IPS-NIHi7 (cell line): ENCODE measurements at regions not wholly inside any gene's neighbourhood (a gene's known extent, or its start where the extent isn't known, plus 50 kb on each side); places are given as distances from the start of the nearest gene placed in this dataset.

Source experiments
- DNase-seq: peaks from one replicate; pipeline ENCODE4 v3.0.0; 2012; ENCODE audit warnings: mixed read lengths; ENCODE audit errors: extremely low spot score

DNA sequence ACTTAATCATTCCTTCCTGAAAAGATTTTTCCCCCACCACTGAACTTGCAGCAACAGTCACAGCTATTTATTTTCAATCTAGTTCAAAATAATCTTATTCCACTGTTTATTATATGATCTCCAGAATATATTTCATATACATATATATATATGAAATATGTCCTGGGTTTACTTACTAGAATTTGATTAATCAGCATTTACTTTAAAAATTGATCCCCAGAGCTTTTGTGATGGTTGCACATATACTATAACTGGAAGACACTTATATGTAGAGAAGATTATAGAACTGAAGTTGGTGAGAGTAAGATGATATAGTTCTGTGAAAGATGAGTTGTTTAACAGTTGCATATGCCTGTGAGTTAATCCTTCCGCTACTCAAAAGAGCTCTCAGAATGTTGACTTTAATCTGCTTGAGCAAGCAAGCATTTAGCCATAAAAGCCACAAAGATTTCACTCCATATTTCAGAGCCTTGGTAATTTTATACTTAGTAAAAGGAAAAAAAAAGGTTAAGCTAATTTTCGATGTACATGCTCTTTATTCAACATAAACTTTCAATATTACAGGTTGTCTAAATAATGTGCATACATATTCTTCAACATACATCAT is 399.3 kb upstream of the CDH9 start:
- DNase-seq, result no peak

DNA sequence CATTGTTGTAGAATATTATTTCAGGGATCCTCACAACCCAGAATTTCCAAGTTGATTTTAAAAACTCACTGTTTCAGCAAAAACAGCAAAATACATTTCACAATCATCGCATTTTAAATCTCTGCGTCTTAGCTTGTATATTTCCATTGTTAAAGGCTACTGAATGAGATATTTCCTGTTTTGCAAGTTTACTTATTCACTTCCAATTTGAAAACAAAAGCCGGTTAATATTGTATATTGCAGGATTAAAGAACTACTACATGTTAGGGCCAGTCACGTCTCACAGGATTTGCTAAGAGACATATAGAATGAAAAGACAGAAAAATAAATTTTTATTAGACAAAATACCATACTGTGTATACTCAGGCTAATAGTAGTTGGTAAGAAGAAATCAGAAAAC is 395.9 kb upstream of the CDH9 start:
- no peak for DNase-seq

DNA sequence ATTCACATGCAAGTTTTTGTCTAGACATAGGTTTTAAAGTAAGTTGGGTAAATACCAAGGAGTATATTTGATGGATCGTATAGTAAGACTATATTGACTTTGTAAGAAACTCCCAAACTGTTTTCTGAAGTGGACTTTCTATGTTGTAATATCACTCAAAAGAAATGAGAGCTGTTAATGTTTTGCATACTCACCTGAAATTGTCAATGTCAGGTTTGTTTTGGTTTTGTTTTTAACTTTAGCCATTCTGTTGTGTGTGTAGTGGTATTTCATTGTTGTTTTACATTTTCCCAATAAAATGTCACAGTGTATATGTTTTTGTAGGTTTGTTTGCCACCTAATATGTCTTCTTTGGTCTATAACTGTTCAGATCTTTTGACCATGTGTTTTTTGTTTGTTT is 375.7 kb upstream of the CDH9 start:
- no peak for DNase-seq

DNA sequence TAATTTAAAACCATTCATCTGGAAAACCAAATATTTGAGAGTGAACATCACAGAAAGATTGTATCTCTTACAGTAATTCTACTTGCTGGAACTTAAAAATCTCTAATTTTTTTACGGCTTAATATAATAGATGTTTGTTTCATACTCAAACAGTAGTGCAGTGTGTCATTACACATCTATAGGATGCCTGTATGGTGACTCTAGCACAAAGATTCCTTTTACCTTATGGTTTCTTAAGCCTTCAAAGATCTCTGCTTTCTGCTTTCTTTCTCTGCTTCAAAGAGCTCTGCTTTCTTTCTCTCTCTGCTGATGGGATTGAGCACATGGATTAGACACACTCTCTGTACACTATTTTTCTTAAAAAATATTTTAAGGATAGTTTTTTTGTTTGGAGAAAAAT is 374.0 kb upstream of the CDH9 start:
- no peak for DNase-seq

DNA sequence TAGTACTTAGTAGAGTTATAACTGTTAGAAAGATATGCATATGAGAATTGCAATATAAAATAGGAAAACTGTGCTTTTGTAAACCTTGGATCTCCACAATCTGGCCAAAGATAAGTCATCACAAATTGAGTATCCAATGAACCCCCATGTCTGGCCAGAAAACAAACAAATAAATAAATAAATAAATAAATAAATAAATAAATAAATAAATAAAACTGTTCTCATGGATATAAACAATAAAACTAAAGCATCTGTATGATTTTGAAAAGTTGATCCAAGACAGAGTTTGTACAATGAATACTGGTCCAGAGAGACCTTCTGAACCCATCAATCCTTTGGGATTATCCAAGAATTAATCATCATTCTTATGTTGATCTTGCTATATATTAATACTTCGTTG is 367.6 kb upstream of the CDH9 start:
- no peak for DNase-seq

DNA sequence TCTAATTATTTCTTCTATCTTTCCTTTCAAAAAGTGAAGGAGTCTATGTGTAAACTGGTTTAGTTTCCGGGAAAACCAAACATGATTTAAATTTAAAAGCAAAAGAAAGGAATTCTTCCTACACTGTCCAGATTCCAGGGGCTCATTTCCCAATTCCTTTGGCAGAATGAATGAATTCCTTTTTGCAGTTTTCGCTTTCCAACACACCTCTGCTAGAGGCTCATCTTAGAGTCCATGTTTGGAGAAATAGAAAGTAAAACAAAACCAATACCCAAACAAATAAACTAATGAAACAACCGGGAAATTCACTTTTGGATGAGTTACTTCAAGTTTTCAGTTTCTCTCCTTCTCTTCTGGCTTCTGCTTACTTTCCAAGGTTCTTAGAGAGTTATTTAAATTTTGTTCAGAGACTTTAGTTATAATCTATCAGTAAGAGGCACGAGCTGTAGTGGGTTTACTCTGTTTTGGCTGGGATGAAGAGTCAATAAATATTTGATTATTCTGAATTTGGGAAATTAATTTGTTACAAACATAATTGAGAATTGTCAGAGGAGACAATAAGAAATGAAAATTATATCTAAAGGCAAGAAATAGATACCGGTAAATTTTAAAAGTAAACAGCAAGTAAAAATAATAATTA is 365.0 kb upstream of the CDH9 start:
- no peak for DNase-seq

DNA sequence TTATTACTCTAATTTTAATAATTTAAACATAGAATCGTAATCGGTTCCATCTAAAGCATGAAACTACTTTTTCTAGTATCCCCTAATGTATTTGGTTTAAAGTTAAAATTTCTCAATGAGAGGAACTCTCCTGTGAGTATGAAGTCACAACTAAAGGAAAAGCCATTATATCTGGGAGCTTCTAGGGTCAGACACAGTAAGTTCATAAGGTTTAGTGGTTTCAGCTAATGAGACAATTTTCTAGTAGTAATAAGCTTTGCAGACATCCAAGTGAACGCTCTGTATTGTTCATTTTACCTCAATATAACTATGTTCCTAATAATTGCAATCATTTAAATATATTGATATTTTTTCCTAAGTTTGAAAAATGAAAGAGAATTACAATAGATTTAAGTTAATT is 364.4 kb upstream of the CDH9 start:
- no peak for DNase-seq

DNA sequence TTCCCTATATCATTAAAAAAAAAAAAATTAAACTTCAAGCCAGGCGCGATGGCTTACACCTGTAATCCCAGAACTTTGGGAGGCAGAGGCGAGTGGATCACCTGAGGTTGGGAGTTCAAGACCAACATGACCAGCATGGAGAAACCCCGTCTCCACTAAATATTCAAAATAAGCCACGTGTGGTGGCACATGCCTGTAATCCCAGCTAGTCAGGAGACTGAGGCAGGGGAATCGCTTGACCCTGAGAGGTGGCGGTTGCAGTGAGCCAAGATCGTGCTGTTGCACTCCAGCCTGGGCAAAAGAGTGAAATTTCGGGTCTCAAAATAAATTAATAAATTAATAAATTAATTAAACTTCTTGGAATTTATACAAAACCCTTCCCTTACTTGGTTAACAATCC is 358.6 kb upstream of the CDH9 start:
- no peak for DNase-seq

DNA sequence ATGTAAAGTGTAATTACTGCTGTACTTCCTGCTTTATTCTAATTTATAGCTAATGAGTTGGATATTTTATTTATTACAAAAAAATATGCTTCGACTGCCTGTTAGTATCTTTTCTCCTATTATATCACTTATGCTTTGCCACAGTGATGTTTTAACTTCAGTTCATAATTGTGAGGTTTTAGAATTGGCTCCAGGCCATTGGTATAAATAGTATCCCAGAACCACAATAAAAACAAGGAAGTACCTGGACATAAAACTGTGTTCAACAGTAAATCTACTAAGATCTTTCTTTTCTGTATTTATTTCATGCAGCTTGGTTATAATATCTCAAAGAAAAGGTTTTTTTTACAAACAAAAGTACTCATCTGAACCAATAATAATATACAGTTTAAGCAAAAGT is 354.3 kb upstream of the CDH9 start:
- no peak for DNase-seq

DNA sequence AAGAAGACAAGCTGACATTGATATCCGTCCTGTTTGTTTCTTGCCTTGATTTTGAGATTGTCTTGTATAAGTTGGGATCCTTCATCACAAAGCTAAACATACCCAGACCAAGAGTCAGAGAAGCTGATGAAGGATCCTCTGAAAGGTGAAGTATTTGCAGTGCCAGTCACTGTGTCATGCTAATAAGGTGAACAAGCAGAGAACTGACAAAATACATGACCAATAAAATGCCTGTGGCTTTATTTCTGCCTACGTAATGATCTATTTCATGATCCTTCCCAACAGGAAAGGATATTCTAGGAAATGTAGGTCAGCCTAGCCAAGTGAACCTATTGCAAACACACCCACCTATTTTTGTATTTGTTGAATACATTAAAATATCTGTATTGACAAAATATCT is 351.3 kb upstream of the CDH9 start:
- no peak for DNase-seq

DNA sequence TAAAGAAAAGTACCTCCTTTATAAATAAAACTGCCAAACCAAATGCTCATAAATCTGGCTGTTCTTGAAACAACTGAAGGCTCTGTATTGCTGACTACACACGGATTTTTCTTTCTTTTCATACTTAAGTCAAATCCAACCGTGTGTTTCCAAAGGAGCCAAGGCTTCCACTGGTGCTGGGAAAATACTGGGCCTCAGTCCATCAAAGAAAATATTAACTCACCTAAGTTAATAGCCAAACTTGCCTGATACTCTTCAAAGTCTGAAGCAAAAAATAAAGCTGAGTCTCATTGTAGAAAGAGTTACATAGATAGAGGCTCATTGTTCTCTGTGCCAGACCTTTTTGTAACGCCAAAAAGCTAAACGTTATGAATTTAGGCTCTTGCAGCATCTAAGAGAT is 350.4 kb upstream of the CDH9 start:
- DNase-seq, result no peak

DNA sequence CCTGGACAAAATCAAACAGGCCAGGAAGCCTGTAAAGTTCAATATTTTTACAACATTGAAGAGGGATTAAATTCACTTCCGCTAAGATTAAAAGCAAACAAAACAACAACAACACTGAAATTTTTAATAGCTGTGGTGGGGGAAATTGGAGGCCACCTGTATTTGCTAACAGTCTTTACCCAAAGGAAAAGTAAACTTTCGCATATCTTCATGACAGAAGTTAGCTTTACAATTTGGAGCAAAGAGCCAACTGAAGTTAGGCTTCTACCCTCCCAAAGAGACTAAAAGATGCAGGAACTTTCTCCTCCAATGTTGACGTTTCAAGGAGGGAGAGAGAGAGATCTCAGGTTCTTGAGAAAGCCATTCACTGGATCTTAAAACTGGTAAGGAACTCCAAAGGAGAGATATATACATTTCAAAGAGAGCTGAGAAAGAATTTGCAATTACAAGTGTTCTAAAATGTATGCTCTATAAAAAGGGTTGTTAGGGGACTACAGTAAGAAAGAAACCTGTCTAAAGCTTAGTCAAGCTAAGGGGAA is 349.2 kb upstream of the CDH9 start:
- no peak for DNase-seq

DNA sequence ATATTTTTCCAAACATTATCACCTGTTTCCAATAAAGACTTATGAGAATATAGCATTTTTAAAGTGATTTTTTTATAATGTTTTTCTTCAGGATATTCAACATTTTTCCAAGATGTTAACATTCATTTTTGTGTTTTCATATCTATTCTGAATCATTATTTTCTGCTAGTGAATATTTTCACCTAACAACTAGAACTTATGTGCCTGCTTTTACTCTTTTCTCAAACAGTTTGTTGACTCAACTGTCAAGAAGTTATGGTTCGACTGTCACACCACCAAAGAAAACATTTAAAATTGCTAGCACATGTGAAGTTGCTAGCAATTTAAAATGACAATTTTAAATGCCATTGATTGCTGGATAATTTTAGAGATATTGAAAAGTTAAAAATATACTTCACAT is 343.3 kb upstream of the CDH9 start:
- no peak for DNase-seq

DNA sequence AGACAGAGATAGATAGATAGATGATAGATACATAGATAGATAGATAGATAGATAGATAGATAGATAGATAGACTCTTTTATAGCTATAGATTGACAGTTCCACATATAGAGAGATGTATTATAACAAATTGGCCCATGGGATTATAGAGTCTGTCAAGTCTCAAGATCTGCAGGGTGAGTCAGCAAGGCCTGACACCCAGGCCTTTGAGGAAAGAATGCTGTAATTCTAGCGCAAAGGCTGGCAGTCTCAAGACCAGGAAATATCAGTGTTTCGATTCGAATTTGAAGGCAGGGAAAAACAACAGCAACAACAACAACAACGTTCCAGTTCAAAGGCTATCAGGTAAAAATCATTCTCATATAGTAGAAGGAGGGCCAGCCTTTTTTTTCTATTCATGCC is 339.2 kb upstream of the CDH9 start:
- DNase-seq, result no peak

DNA sequence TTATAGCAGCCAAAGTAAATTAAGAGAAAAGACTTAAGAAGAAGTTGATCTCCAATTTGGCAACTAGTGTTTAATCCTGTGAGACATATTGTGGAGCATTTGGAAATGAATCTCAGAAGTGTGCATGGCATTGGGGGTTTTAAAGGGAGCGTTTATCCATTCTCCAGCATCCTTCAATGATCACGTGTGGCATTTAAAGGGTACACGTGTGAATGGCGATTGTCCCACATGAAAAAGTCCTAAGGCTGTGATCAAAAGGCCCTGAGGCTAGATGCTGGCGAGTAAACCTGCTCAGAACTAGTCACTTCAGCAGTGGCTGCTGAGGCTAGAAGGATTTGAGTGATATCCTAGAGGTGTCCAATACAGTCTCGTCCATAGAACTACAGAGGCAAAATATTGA is 315.6 kb upstream of the CDH9 start:
- DNase-seq, result no peak

DNA sequence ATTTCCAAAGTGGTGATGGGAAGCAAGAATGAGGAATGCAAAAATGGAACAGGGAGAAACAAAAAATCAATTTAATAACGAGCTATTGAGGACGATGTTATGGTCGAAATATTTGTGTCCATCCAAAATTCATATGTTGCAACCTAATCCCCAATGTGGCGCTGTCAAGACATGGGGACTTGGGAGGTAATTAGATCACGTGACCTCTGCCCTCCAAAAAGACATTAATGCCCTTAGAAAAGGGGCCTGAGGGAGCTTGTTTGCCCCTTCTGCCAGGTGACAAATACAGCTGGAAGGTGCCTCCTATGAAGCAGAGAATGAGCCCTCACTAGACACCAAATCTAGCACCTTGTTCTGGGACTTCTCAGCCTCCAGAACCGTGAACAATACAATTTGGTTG is 315.2 kb upstream of the CDH9 start:
- no peak for DNase-seq

DNA sequence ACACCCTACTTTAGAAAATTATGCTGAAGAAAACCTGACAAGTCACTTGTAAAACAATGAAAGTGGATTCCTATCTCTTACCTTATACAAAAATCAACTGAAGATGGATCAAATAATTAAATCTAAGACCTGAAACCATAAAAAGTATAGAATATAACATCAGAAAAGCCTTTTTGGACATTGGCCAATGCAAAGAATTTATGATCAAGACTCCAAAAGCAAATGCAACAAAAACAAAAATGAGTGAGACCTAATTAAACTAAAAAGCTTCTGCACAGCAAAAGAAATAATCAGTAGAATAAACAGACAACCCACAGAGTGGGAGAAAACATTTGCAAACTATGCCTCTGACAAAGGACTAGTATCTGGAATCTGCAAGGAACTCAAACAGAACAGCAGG is 303.0 kb upstream of the CDH9 start:
- DNase-seq, result no peak

DNA sequence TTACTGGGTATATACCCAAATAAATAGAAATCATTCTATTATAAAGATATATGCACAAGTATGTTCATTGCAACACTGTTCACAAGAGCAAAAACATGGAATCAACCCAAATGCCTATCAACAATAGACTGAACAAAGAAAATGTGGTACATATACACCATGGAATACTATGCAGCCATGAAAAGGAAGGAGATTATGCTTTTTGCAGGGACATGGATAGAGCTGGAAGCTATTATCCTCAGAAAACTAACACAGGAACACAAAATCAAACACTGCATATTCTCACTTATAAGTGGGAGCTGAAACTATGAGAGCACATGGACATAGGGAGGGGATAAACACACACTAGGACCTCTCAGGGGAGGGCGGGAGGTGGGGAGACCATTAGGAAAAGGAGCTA is 298.4 kb upstream of the CDH9 start:
- DNase-seq, result no peak

DNA sequence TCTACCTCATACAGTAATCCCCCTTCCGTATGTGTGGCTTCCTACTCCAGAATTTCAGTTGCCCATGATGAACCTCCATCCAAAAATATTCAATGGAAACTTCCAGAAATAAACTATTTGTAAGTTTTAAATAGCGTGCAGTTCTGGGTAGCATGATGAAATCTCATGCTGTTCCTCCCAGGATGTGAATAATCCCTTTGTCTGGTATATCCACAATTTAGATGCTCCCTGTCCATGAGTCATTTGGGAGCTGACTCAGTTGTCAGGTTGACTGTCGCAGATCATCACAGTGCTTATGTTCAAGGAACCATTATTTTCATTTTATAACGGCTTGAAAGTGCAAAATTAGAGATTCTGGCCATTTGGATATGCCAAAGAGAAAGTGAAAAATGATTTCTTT is 290.1 kb upstream of the CDH9 start:
- no peak for DNase-seq

DNA sequence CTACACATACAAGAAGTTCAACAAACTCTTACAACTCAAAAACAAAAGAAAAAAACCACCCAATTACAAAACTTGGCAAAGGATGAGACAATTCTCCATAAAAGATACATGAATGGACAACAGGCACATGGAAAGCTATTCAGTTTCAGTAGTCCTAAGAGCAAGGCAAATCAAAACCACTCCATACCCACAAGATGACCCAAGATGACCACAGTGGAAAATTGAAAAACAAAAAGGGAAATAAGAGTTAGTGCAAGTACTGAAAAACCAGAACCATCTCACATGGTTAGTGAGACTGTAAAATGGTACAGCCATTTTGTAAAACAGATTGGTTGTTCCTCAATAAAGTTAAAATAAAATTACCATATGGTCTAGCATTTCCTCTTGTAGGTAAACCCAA is 287.1 kb upstream of the CDH9 start:
- DNase-seq, result no peak

DNA sequence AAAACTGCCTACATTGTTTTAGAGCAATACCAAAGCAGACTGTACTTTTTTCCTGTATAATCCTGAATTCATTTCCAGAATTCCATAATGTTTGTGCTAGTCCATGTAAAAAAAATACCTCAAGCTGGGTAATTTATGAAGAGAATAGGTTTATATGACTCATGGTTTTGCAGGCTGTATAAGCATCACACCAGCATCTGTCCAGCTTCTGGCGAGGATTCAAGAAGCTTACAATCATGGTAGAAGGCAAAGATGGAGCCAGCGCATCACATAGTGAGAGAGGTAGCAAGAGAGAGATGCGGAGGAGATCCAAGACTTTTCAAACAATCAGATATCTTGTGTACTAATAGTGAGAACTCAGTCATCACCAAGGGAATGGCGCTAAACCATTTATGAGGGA is 280.3 kb upstream of the CDH9 start:
- no peak for DNase-seq

DNA sequence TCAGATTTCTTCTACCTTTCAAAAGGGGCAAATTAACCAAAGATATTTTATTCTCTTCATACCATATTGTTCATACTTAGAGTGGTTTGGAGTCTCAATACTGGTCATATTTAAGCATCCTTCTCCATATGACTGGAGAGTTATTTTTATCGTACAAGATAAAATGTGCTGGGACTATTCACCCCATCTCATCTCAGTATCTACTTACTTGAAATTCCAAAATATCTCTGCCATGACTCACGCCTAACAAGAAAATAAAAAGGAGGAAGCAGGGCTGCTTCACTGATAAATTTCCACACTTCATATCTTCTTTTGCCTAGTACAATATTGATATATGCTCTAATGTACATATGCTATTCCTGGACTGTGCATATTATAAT is 277.9 kb upstream of the CDH9 start:
- DNase-seq, result no peak

DNA sequence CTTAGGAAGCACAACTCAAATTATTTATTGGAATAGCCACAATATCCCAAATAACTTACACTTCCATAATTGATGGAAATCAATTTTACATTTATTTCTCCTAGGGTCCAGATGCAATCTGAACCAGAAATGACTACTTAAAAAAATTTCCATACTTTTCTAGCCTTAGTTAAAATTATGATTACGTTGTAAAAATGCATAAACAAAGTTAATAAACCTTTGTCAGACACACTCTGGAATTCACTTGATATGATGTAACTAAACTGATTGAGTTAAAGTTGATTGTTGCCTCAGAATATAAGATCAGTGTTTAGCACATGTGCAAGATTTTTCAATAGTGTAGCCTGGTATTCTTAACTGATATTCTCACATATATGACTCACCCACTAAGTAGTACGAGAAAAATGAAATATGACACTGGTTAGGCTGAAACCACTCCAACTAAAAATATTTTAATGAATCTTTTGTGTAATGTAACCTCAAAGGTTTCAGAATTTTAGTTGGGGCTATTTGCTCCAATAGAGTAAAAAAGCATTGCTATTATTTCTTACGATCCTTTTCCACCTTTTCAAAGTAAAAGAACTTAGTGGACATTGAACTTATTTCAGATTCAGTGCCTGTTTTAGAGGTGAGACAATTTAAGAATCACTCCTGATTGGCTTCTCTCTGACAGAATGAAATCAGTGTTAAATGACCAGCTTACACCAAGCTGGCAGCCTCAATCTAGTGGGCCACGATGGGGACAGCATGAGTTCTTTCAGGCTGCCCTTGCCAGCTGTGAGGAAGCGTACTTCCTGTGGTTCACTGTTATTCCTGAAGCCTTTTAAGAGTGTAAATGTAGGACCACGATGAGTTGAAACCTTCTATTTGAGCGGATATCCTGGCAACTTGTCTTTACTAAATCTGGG is 277.2 kb upstream of the CDH9 start:
- no peak for DNase-seq
